ENCODE measurements at regions not wholly inside any gene's neighbourhood (a gene's known extent, or its start where the extent isn't known, plus 50 kb on each side); places are given as distances from the start of the nearest gene placed in this dataset.

- no peak for TF ChIP-seq CTCF (IDR thresholded peaks at IDR 0.05)
- no peak for TF ChIP-seq POLR2AphosphoS5 (IDR thresholded peaks at IDR 0.05; ENCODE audit: low read depth, low read length)
- no peak for TF ChIP-seq REST (IDR thresholded peaks at IDR 0.05; ENCODE audit: insufficient read depth in 1 of 2, low read depth in 2 of 2, low read length in 1 of 2)
- no peak for TF ChIP-seq SIN3A (IDR thresholded peaks at IDR 0.05; ENCODE audit: borderline replicate concordance, insufficient read depth, low read depth, low read length)
- no peak for TF ChIP-seq TCF7L2 (IDR thresholded peaks at IDR 0.05; ENCODE audit: low read depth, low read length)
Observed at GRCh38 chr19:8897106-8897505, 64.9 kb downstream of the MBD3L1 start.

Measured in Panc1 (cell line).